Peyer's patch (tissue), 4 donors: ENCODE measurements at regions not wholly inside any gene's neighbourhood (a gene's known extent, or its start where the extent isn't known, plus 50 kb on each side); places are given as distances from the start of the nearest gene placed in this dataset.
"Not testable (repeated sequence)": the region's sequence is repeated elsewhere in the genome, so short reads cannot be mapped to it uniquely, and the experiment has no call there.

Experiments
- DNase-seq, 3 donors: peaks; one replicate each; pipeline ENCODE4 v3.0.0-alpha.2; 2017 to 2019
- H3K27ac ChIP-seq, 4 donors: fragments of 200-600 bp; sonication (generic); one replicate each; pipeline ENCODE4 v1.5.1; 2016 to 2019
- H3K27me3 ChIP-seq, 2 donors: fragments of 200-600 bp; sonication (generic); one replicate each; pipeline ENCODE4 v1.5.1; 2019
- H3K36me3 ChIP-seq, 3 donors: fragments of 200-600 bp; sonication (generic); one replicate each; pipeline ENCODE4 v1.5.1; 2016 to 2019
- H3K4me1 ChIP-seq, 4 donors: fragments of 200-600 bp; sonication (generic); one replicate each; pipeline ENCODE4 v1.5.1; 2016 to 2019
- H3K4me3 ChIP-seq, 4 donors: fragments of 200-600 bp; sonication (generic); 1 replicate in 3 of 4; 2 replicates in 1 of 4; pipeline ENCODE4 v1.5.1; 2016 to 2019; ENCODE audit warnings: mild to moderate bottlenecking in 1 of 4
- H3K9me3 ChIP-seq, 4 donors: fragments of 200-600 bp; sonication (generic); one replicate each; pipeline ENCODE4 v1.5.1; 2016 to 2019; ENCODE audit warnings: mild to moderate bottlenecking in 1 of 4
- POLR2A ChIP-seq, 2 donors: fragments of 450-650 bp; IDR thresholded peaks; one replicate each; pipeline ENCODE4 v1.5.1; 2017; ENCODE audit warnings: antibody characterized with exemption in 2 of 2, mild to moderate bottlenecking in 2 of 2, moderate library complexity in 2 of 2
- TF ChIP-seq, protein P1 (sequence below), 6 experiments: fragments of 450-650 bp in 4 of 6; fragments of 200-600 bp in 2 of 6; sonication (generic) in 1 of 6; IDR thresholded peaks; one replicate each; pipeline ENCODE4 v1.5.1; 2017 to 2019; ENCODE audit warnings: antibody characterized with exemption in 6 of 6, mild to moderate bottlenecking in 3 of 6, moderate library complexity in 1 of 6

- Histone ChIP-seq H3K27me3 (no peaks in the 10 kb centered on the region), H3K9me3 (no peaks in the 10 kb centered on the region), H3K4me3 (no peak overlapping the region), H3K27ac (no peak overlapping the region), H3K36me3 (no peaks in the 10 kb centered on the region), H3K4me1 (no peaks in the 10 kb centered on the region)
- no peak for DNase-seq
- TF ChIP-seq, protein P1, sequence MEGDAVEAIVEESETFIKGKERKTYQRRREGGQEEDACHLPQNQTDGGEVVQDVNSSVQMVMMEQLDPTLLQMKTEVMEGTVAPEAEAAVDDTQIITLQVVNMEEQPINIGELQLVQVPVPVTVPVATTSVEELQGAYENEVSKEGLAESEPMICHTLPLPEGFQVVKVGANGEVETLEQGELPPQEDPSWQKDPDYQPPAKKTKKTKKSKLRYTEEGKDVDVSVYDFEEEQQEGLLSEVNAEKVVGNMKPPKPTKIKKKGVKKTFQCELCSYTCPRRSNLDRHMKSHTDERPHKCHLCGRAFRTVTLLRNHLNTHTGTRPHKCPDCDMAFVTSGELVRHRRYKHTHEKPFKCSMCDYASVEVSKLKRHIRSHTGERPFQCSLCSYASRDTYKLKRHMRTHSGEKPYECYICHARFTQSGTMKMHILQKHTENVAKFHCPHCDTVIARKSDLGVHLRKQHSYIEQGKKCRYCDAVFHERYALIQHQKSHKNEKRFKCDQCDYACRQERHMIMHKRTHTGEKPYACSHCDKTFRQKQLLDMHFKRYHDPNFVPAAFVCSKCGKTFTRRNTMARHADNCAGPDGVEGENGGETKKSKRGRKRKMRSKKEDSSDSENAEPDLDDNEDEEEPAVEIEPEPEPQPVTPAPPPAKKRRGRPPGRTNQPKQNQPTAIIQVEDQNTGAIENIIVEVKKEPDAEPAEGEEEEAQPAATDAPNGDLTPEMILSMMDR (IDR thresholded peaks at IDR 0.05): no peak
- TF ChIP-seq POLR2A (IDR thresholded peaks at IDR 0.05): no peak
These were observed 689.7 kb upstream of the PRMT6 start for GRCh38 chr1:106366627-106367319.

- Histone ChIP-seq H3K9me3 (no peaks in the 10 kb centered on the region), H3K27ac (no peak overlapping the region), H3K4me3 (no peak overlapping the region), H3K36me3 (no peaks in the 10 kb centered on the region), H3K27me3 (no peaks in the 10 kb centered on the region), H3K4me1 (no peaks in the 10 kb centered on the region)
- no peak for DNase-seq
- TF ChIP-seq, protein P1 (IDR thresholded peaks at IDR 0.05): no peak
These were observed 678.2 kb upstream of the PRMT6 start for GRCh38 chr1:106378261-106378660.

DNA sequence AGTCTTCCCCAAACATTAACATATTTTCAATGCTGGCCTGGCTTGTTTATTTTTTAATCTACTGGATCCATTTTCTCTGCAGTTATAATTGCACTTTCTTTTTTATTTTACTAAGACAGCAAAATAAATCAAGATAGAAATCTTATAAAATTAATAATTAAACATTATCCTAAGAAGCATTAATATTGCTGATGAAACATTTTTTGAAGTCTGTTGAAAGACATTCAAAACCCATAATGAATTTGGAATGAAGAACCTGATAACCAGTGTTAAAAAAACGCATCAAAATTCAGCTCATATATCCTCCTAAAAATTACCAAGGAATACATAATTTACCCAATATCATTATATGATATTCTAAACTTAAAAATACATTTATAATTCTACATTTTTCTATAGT is 675.7 kb upstream of the PRMT6 start:
- Histone ChIP-seq H3K9me3 (no peaks in the 10 kb centered on the region), H3K4me3 (no peak overlapping the region), H3K36me3 (no peaks in the 10 kb centered on the region), H3K4me1 (no peaks in the 10 kb centered on the region), H3K27me3 (no peaks in the 10 kb centered on the region), H3K27ac (no peak overlapping the region)
- TF ChIP-seq POLR2A (IDR thresholded peaks at IDR 0.05): no peak
- TF ChIP-seq, protein P1 (IDR thresholded peaks at IDR 0.05): no peak
- no peak for DNase-seq

DNA sequence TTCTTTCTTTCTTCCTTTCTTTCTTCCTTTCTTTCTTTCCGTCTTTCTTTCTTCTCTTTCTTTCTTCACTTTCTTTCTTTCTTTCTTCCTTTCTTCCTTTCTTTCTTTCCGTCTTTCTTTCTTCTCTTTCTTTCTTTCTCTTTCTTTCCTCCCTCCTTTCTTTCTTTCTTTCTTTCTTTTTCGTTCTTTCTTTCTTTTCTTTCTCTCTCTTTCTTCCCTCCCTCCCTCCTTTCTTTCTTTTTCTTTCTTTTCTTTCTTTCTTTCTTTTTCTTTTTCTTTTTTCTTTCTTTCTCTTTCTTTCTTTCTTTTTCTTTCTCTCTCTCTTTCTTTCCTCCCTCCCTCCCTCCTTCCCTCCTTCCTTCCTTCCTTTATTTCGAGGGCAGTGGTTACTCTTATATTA is 667.3 kb upstream of the PRMT6 start:
- H3K36me3 ChIP-seq, H3K27me3 ChIP-seq, H3K4me3 ChIP-seq, DNase-seq, H3K9me3 ChIP-seq, H3K4me1 ChIP-seq, H3K27ac ChIP-seq: not testable (repeated sequence)

- Histone ChIP-seq H3K4me3 (no peak overlapping the region), H3K36me3 (no peaks in the 10 kb centered on the region), H3K9me3 (no peaks in the 10 kb centered on the region), H3K27ac (no peak overlapping the region), H3K4me1 (no peaks in the 10 kb centered on the region), H3K27me3 (no peaks in the 10 kb centered on the region)
- TF ChIP-seq POLR2A (IDR thresholded peaks at IDR 0.05): no peak
- DNase-seq: no peak
These were observed 663.4 kb upstream of the PRMT6 start for GRCh38 chr1:106393046-106393445.

DNA sequence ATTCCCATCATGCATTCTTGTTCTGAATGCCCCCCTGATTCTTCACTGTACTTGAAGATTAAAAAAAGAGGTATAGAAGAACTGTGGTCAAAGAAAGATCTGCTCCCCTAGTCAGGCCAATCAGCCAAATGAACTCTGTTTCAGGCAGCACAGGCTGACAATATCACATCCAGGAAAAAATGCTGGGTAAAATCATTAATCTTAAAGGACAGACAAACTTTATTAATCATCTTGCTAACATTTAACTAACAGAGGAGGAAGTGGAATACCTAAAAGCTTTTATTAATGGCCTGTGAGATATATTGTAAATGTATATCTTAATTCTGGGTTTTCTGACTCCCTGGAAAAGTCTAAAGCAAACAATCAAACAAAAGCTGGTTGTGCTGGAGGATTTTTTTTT is 660.5 kb upstream of the PRMT6 start:
- Histone ChIP-seq H3K36me3 (no peaks in the 10 kb centered on the region), H3K27me3 (no peaks in the 10 kb centered on the region), H3K9me3 (no peaks in the 10 kb centered on the region), H3K27ac (no peak overlapping the region), H3K4me1 (no peaks in the 10 kb centered on the region), H3K4me3 (no peak overlapping the region)
- no peak for DNase-seq
- TF ChIP-seq, protein P1 (IDR thresholded peaks at IDR 0.05): no peak
- no peak for TF ChIP-seq POLR2A (IDR thresholded peaks at IDR 0.05)

DNA sequence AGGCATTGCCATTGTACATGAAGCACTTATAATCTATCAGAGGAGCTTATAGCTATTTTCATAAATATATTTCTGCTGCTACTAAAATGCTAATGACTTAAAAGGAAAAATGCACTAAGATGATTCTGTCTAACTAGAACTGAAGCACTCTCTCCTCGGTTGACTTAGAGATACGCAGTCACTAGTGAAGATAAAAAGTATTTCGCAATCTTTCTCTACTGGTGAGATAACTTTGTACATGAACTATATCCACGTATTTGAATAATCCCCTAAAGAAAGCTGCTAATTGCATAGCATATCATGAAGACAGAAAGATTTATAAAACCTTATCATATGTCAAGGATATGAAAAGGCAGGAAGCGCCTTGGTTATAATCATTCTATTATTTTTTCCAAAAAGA is 658.1 kb upstream of the PRMT6 start:
- no peaks in the 10 kb centered on the region for H3K9me3 ChIP-seq
- no peaks in the 10 kb centered on the region for H3K27me3 ChIP-seq
- no peak for DNase-seq
- no peak overlapping the region for H3K27ac ChIP-seq
- TF ChIP-seq POLR2A (IDR thresholded peaks at IDR 0.05): no peak
- TF ChIP-seq, protein P1 (IDR thresholded peaks at IDR 0.05): no peak
- no peaks in the 10 kb centered on the region for H3K4me1 ChIP-seq
- H3K36me3 ChIP-seq: no peaks in the 10 kb centered on the region
- H3K4me3 ChIP-seq: no peak overlapping the region
